ENCODE measurements at regions not wholly inside any gene's neighbourhood (a gene's known extent, or its start where the extent isn't known, plus 50 kb on each side); places are given as distances from the start of the nearest gene placed in this dataset.

GRCh38 chr16:73279451-73279850 is 231.5 kb upstream of the ZFHX3 start (continued):
- TF ChIP-seq, protein P1, sequence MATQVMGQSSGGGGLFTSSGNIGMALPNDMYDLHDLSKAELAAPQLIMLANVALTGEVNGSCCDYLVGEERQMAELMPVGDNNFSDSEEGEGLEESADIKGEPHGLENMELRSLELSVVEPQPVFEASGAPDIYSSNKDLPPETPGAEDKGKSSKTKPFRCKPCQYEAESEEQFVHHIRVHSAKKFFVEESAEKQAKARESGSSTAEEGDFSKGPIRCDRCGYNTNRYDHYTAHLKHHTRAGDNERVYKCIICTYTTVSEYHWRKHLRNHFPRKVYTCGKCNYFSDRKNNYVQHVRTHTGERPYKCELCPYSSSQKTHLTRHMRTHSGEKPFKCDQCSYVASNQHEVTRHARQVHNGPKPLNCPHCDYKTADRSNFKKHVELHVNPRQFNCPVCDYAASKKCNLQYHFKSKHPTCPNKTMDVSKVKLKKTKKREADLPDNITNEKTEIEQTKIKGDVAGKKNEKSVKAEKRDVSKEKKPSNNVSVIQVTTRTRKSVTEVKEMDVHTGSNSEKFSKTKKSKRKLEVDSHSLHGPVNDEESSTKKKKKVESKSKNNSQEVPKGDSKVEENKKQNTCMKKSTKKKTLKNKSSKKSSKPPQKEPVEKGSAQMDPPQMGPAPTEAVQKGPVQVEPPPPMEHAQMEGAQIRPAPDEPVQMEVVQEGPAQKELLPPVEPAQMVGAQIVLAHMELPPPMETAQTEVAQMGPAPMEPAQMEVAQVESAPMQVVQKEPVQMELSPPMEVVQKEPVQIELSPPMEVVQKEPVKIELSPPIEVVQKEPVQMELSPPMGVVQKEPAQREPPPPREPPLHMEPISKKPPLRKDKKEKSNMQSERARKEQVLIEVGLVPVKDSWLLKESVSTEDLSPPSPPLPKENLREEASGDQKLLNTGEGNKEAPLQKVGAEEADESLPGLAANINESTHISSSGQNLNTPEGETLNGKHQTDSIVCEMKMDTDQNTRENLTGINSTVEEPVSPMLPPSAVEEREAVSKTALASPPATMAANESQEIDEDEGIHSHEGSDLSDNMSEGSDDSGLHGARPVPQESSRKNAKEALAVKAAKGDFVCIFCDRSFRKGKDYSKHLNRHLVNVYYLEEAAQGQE (IDR thresholded peaks at IDR 0.05; ENCODE audit: low read depth, low read length) = no peak
- TF ChIP-seq ZNF384 (IDR thresholded peaks at IDR 0.05; ENCODE audit: borderline replicate concordance, low read depth, low read length) = no peak
- TF ChIP-seq MTA3 (IDR thresholded peaks at IDR 0.05; ENCODE audit: borderline replicate concordance, low read length) = no peak
- TF ChIP-seq ATF7 (IDR thresholded peaks at IDR 0.05; ENCODE audit: low read depth) = no peak
- no peak for TF ChIP-seq RELB (IDR thresholded peaks at IDR 0.05; ENCODE audit: low read depth)
- TF ChIP-seq, protein P2, sequence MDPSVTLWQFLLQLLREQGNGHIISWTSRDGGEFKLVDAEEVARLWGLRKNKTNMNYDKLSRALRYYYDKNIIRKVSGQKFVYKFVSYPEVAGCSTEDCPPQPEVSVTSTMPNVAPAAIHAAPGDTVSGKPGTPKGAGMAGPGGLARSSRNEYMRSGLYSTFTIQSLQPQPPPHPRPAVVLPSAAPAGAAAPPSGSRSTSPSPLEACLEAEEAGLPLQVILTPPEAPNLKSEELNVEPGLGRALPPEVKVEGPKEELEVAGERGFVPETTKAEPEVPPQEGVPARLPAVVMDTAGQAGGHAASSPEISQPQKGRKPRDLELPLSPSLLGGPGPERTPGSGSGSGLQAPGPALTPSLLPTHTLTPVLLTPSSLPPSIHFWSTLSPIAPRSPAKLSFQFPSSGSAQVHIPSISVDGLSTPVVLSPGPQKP (IDR thresholded peaks at IDR 0.05; ENCODE audit: low read depth, low read length) = no peak
- no peak for TF ChIP-seq RCOR1 (conservative IDR thresholded peaks at IDR 0.05; ENCODE audit: low read depth, low read length)
- TF ChIP-seq IRF5 (IDR thresholded peaks at IDR 0.05; ENCODE audit: borderline replicate concordance) = no peak
